Mucosa of descending colon (tissue), 3 donors: ENCODE measurements at regions not wholly inside any gene's neighbourhood (a gene's known extent, or its start where the extent isn't known, plus 50 kb on each side); places are given as distances from the start of the nearest gene placed in this dataset.

Source experiments
- ATAC-seq: fragments of 200-7000 bp; cut with Tn5 transposase; one replicate; pipeline ENCODE4 v1.9.1; 2020; ENCODE audit warnings: mild to moderate bottlenecking, moderate library complexity
- DNase-seq, 3 donors: peaks; one replicate each; pipeline ENCODE4 v3.0.0-alpha.2; 2020
- H3K36me3 ChIP-seq: fragments of 200-600 bp; one replicate; pipeline ENCODE4 v1.8.0; 2021; ENCODE audit warnings: low read depth, mild to moderate bottlenecking
- H3K4me1 ChIP-seq: fragments of 200-600 bp; one replicate; pipeline ENCODE4 v1.8.0; 2021; ENCODE audit warnings: low read depth, mild to moderate bottlenecking
- H3K4me3 ChIP-seq: fragments of 200-600 bp; one replicate; pipeline ENCODE4 v1.8.0; 2021; ENCODE audit warnings: mild to moderate bottlenecking
- H3K9me3 ChIP-seq: fragments of 200-600 bp; one replicate; pipeline ENCODE4 v1.8.0; 2021; ENCODE audit warnings: mild to moderate bottlenecking
- intact Hi-C, 2 donors: fragments of 100-400 bp; cut with DNase I in 1 of 2; cut with micrococcal nuclease in 1 of 2; formaldehyde crosslinking; loops; one replicate each; pipeline versions ENCODE4 v1.11.0 to v1.11.1; 2022; cut with DNase I, micrococcal nuclease
- TF ChIP-seq, protein P1 (sequence below): fragments of 200-600 bp; IDR thresholded peaks from one replicate; pipeline ENCODE4 v1.8.0; 2022; ENCODE audit warnings: antibody characterized with exemption, mild to moderate bottlenecking
- donor health status: DM: no; HTN: no; CAD: no; lungs with moderate emphysema.
- donor health status: DM: no; HTN: no; CAD: no.
- donor health status: DM: no; HTN: yes; CAD: no.

DNA sequence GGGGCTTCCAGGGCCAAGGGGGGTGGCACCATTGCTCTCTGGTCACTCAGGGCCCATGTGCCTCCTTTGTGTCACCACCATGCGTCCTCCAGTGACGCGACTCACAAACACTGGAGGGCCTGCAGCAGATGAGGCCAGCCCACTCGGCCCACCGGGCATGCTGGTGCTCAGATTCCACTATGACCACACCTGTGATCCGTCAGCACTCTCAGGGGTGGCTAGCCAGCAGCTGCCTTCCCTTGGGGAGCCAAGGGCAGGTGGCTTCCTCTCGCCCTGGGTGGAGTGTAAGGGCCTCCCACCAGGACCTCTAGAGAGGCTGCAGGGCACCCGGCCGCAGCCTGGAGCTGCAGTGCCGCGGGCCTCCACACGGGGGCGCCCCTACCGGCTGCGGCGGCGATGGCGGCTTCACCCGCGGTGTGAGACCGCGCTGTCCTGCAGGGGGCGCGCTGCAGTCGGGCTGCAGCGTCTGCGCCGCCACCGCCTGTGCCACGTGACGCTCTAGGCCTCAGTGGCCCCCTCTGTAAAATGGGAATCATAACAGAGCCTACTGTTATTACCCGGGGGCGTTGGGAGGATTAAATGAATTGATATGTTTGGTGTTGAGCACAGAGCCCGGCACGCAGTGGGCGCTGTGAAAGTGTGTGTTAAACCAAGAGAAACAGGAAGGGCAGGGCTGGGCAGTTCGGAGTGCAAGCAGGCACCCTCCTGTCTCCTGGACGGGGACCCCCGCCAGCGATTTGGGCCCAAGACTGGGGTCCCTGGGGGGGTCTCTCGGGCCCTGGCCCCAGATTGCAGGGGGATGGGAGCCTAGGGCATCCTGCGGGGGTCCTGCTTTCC, 192.4 kb upstream of the GSE1 start:
- H3K4me1 ChIP-seq = peaks cover 19% of the 10 kb centered on the region
- ATAC-seq (peak; percentile 76), DNase-seq (peak; percentile 70 to 87 (median 80))
- H3K9me3 ChIP-seq = no peaks in the 10 kb centered on the region
- intact Hi-C loops = loop anchor here in 1 of 2 donors (5.0 kb wide), 1 partner anchor 187 kb away; no protein-coding TSS in a partner anchor
- TF ChIP-seq, protein P1, sequence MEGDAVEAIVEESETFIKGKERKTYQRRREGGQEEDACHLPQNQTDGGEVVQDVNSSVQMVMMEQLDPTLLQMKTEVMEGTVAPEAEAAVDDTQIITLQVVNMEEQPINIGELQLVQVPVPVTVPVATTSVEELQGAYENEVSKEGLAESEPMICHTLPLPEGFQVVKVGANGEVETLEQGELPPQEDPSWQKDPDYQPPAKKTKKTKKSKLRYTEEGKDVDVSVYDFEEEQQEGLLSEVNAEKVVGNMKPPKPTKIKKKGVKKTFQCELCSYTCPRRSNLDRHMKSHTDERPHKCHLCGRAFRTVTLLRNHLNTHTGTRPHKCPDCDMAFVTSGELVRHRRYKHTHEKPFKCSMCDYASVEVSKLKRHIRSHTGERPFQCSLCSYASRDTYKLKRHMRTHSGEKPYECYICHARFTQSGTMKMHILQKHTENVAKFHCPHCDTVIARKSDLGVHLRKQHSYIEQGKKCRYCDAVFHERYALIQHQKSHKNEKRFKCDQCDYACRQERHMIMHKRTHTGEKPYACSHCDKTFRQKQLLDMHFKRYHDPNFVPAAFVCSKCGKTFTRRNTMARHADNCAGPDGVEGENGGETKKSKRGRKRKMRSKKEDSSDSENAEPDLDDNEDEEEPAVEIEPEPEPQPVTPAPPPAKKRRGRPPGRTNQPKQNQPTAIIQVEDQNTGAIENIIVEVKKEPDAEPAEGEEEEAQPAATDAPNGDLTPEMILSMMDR = peak; percentile 100
- no peak overlapping the region for H3K4me3 ChIP-seq
- H3K36me3 ChIP-seq = no peaks in the 10 kb centered on the region

DNA sequence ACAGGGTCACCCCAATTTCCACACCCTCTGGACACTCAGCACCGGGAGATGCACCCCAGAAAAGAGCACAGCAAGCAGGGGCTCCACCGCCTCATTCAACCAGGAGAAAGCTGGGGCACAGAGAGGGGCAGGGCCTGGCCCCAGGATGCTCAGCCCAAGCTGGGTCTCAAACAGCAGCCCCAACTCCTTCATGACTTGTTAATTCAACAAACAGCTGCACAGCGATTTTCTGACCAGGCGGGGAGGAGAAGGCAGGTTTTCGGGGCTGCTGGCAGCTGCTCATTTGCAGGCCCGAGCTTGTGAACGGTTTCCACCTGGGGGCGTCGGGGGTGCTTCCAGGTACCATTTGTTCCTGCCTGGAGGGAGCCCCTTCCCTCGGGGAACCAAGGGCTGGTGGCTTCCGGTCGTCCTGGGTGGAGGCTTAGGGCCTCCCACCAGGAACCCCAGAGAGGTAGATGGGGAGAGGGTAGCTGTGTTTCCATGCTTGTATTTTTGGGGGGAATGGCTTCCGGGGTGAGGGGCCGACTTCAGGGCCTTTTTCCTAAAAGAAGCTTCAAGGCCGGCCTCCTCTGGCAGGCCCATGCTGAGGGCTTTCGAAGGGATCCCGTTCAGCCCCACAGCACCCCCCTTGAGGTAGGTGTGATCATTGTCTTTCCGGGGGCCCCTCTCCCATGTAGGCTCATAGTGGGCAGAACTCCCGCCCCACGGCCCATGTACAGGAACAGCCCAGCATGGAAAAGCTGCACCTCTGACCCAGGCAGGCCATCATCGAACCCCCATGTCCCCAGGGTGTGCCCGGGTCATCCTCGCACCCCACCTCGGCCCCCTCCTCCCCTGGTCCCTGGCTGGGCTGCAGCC, 191.6 kb upstream of the GSE1 start:
- no peaks in the 10 kb centered on the region for H3K36me3 ChIP-seq
- ATAC-seq (no peak), DNase-seq (peak; percentile 19 to 48 (median 41))
- H3K9me3 ChIP-seq = no peaks in the 10 kb centered on the region
- TF ChIP-seq, protein P1 = no peak
- no peak overlapping the region for H3K4me3 ChIP-seq
- H3K4me1 ChIP-seq = peaks cover 19% of the 10 kb centered on the region
- intact Hi-C loops = loop anchor here in 1 of 2 donors (5.0 kb wide), 1 partner anchor 186 kb away; no protein-coding TSS in a partner anchor

DNA sequence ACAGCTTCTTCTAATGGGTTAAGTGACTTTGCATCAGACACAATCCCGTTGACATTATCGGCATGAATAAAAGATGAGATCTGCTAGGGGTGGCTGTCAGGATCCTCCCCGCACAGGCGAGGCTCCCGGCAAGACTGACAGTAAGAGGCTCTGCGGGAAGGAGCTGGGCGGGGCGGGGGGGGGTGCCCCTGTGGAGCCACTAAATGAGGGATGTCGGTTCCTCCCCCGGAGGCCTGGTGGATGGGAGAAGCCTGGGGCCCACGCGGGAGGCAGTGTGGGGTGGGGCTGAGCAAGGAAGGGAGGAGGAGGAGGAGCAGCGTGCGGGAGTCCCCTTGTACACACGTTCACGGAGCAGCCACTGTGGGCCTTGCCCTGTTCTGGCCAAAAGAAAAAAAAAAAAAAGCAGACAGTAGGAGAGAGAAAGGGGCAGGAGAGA, 190.9 kb upstream of the GSE1 start:
- ATAC-seq (peak; percentile 26), DNase-seq (peak; percentile 40 to 64 (median 57))
- TF ChIP-seq, protein P1 = no peak
- peaks cover 19% of the 10 kb centered on the region for H3K4me1 ChIP-seq
- H3K4me3 ChIP-seq = no peak overlapping the region
- intact Hi-C loops = loop anchor here in 1 of 2 donors (5.0 kb wide), 1 partner anchor 185 kb away; no protein-coding TSS in a partner anchor
- no peaks in the 10 kb centered on the region for H3K36me3 ChIP-seq
- H3K9me3 ChIP-seq = no peaks in the 10 kb centered on the region

DNA sequence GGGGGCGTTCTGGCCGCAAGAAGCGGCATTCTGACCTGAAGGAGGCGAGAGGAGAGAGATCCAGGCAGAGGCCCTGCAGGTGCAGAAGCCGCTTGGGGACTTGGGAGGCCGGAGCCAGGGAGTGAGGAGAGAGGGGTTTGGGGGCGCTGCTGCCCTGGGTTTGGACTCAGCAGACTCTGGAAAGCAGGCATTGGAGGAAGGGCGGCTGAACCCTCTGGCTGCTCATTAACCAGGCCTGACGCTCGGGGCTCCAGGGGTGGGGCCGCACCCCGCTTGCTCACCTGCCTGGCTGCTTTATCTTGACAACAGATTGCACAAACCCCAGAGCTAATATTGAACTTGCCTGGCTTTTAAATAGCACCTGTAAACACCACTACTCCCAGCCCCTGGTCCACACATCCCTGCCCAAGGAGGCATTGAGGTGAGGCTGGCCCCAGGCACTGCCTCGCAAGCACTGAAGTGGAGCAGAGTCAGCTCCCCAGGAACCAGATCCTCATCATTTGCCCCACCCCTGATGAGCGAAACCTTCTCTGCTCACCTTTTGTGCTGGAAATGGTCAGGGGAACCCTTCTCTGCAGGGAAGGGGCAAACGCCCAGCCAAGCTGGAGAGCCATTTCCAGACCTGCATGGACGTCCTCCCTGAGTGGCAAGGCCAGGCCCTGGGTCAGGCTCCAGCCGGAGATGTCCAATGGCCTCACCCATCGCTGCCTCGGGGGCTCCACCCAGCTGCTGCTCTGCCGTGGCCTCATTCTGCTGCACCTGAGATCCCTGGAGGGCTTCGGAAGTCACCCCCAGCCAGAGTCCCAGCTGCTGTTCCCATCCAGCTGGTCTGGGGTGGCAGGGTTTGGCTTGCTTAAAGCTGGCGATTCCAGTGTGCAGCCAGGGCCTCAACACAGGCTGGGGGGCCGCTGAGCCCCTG, 190.2 kb upstream of the GSE1 start:
- H3K4me1 ChIP-seq = peaks cover 19% of the 10 kb centered on the region
- H3K9me3 ChIP-seq = no peaks in the 10 kb centered on the region
- H3K4me3 ChIP-seq = no peak overlapping the region
- TF ChIP-seq, protein P1 = no peak
- ATAC-seq (peak; percentile 89), DNase-seq (peak; percentile 89 to 91 (median 90))
- no peaks in the 10 kb centered on the region for H3K36me3 ChIP-seq
- intact Hi-C loops = loop anchor here in 1 of 2 donors (5.0 kb wide), 1 partner anchor 184 kb away; no protein-coding TSS in a partner anchor

DNA sequence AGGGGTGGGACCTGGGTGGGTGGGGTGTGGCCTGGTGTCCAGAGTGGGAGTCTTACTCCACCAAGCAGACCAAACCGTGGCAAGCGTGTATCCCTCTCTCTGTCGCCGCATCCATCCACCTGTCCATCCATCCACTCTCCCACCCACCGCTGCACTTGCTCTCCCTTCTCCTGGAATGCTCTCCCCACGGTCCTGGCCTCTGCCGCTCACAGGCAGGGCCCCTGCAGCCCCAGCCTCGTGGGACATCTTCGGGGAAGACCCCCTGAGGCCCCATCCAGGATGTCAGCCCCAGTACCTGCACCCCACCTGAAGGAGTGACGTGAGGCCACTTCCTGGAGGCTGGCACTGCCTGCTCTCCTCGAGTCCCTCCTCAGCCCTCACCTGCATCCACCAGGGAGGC, 189.5 kb upstream of the GSE1 start:
- DNase-seq (peak; percentile 10 to 40 (median 38)), ATAC-seq (no peak)
- Histone ChIP-seq H3K4me3 (no peak overlapping the region), H3K9me3 (no peaks in the 10 kb centered on the region), H3K36me3 (no peaks in the 10 kb centered on the region), H3K4me1 (peaks cover 19% of the 10 kb centered on the region)
- intact Hi-C loops = loop anchor here in 1 of 2 donors (5.0 kb wide), 1 partner anchor 184 kb away; no protein-coding TSS in a partner anchor
- TF ChIP-seq, protein P1 = no peak
